HG03558 (cell line): ENCODE measurements at regions not wholly inside any gene's neighbourhood (a gene's known extent, or its start where the extent isn't known, plus 50 kb on each side); places are given as distances from the start of the nearest gene placed in this dataset.

Experiments used
- ATAC-seq: cut with Tn5 transposase; IDR thresholded peaks from one replicate; pipeline ENCODE4 v1.9.1; 2021; ENCODE audit warnings: moderate number of reproducible peaks; ENCODE audit not compliant: unreplicated experiment; ENCODE audit errors: extremely low read depth

GRCh38 chr2:226079196-226079595 lies 679.7 kb downstream of the NYAP2 start:
- ATAC-seq: no peak

- ATAC-seq: no peak
Measured at GRCh38 chr2:226078666-226079065, 679.2 kb downstream of the NYAP2 start.

GRCh38 chr2:226077841-226078240 lies 678.3 kb downstream of the NYAP2 start:
- ATAC-seq: no peak

- ATAC-seq: no peak
Measured at GRCh38 chr2:226077031-226077430, 677.5 kb downstream of the NYAP2 start.

- ATAC-seq: no peak
Measured at GRCh38 chr2:226076529-226076928, 677.0 kb downstream of the NYAP2 start.

GRCh38 chr2:226074391-226074790 lies 674.9 kb downstream of the NYAP2 start:
- ATAC-seq: no peak

- ATAC-seq: no peak
Measured at GRCh38 chr2:226073496-226074160, 674.1 kb downstream of the NYAP2 start.

GRCh38 chr2:226066873-226067272 lies 667.4 kb downstream of the NYAP2 start:
- no peak for ATAC-seq

- no peak for ATAC-seq
Measured at GRCh38 chr2:226066391-226066790, 666.9 kb downstream of the NYAP2 start.

- ATAC-seq: no peak
Measured at GRCh38 chr2:226064932-226065570, 665.5 kb downstream of the NYAP2 start.

GRCh38 chr2:226063704-226064440 lies 664.4 kb downstream of the NYAP2 start:
- no peak for ATAC-seq

GRCh38 chr2:226059961-226060627 lies 660.6 kb downstream of the NYAP2 start:
- no peak for ATAC-seq

GRCh38 chr2:226057914-226058313 lies 658.4 kb downstream of the NYAP2 start:
- no peak for ATAC-seq

- ATAC-seq: no peak
Measured at GRCh38 chr2:226057365-226057764, 657.9 kb downstream of the NYAP2 start.

GRCh38 chr2:226052772-226053416 lies 653.4 kb downstream of the NYAP2 start:
- ATAC-seq: no peak

GRCh38 chr2:226050822-226051221 lies 651.3 kb downstream of the NYAP2 start:
- ATAC-seq: no peak

GRCh38 chr2:226048611-226049010 lies 649.1 kb downstream of the NYAP2 start:
- no peak for ATAC-seq

- ATAC-seq: no peak
Measured at GRCh38 chr2:226045080-226045479, 645.6 kb downstream of the NYAP2 start.

GRCh38 chr2:226040344-226040900 lies 640.9 kb downstream of the NYAP2 start:
- no peak for ATAC-seq

GRCh38 chr2:226037526-226037925 lies 638.0 kb downstream of the NYAP2 start:
- no peak for ATAC-seq
